ENCODE measurements at regions not wholly inside any gene's neighbourhood (a gene's known extent, or its start where the extent isn't known, plus 50 kb on each side); places are given as distances from the start of the nearest gene placed in this dataset.

GRCh38 chr13:74596691-74597090, 462.5 kb upstream of the KLF12 start:
- no peak for TF ChIP-seq POLR2A (IDR thresholded peaks at IDR 0.05; ENCODE audit: low read length)
- TF ChIP-seq GATA1 (IDR thresholded peaks at IDR 0.05; ENCODE audit: low read depth, low read length), result no peak

All from erythroblast (primary cell).